Heart left ventricle (tissue), 16 donors: ENCODE measurements at regions not wholly inside any gene's neighbourhood (a gene's known extent, or its start where the extent isn't known, plus 50 kb on each side); places are given as distances from the start of the nearest gene placed in this dataset.

Experiments used
- ATAC-seq, 4 donors: fragments of 200-7000 bp; cut with Tn5 transposase; one replicate each; pipeline ENCODE4 v1.9.1; 2020 to 2022; ENCODE audit warnings: moderate library complexity in 4 of 4, mild to moderate bottlenecking in 3 of 4, moderate number of reproducible peaks in 1 of 4
- DNase-seq, 5 donors: peaks; one replicate each; pipeline ENCODE4 v3.0.0-alpha.2; 2020
- H3K27ac ChIP-seq, 12 donors: fragments of 200-600 bp; sonication (generic) in 4 of 12; one replicate each; pipeline versions ENCODE4 v1.5.0 to v1.8.0; 2016 to 2022; ENCODE audit warnings: mild to moderate bottlenecking in 2 of 12
- H3K27me3 ChIP-seq, 9 donors: fragments of 200-600 bp; sonication (generic) in 2 of 9; one replicate each; pipeline versions ENCODE4 v1.5.1 to v1.8.0; 2016 to 2022; ENCODE audit warnings: mild to moderate bottlenecking in 3 of 9
- H3K36me3 ChIP-seq, 9 donors: fragments of 200-600 bp; sonication (generic) in 2 of 9; one replicate each; pipeline versions ENCODE4 v1.5.0 to v1.8.0; 2018 to 2022; ENCODE audit warnings: mild to moderate bottlenecking in 2 of 9
- H3K4me1 ChIP-seq, 12 donors: fragments of 200-600 bp; sonication (generic) in 4 of 12; one replicate each; pipeline versions ENCODE4 v1.5.0 to v1.8.0; 2016 to 2022; ENCODE audit warnings: mild to moderate bottlenecking in 3 of 12
- H3K4me3 ChIP-seq, 12 donors: fragments of 200-600 bp; sonication (generic) in 4 of 12; one replicate each; pipeline versions ENCODE4 v1.5.0 to v1.8.0; 2017 to 2022; ENCODE audit warnings: mild to moderate bottlenecking in 9 of 12, moderate library complexity in 4 of 12
- H3K9me3 ChIP-seq, 12 donors: fragments of 200-600 bp; sonication (generic) in 4 of 12; one replicate each; pipeline versions ENCODE4 v1.5.0 to v1.8.0; 2016 to 2022; ENCODE audit warnings: mild to moderate bottlenecking in 1 of 12
- CTCF ChIP-seq, 12 donors: fragments of 200-600 bp; sonication (generic) in 4 of 12; IDR thresholded peaks; one replicate each; pipeline versions ENCODE4 v1.5.0 to v1.8.0; 2018 to 2022; ENCODE audit warnings: antibody characterized with exemption in 12 of 12, mild to moderate bottlenecking in 5 of 12
- POLR2A ChIP-seq, 2 donors: fragments of 450-650 bp; IDR thresholded peaks; one replicate each; pipeline ENCODE4 v1.6.1; 2017; ENCODE audit warnings: antibody characterized with exemption in 2 of 2, mild to moderate bottlenecking in 2 of 2, moderate library complexity in 2 of 2
- WGBS, 4 donors: extraction: QIAGEN DNeasy Blood & Tissue Kit in 2 of 4; methylation state at CpG; one replicate each; pipeline versions ENCODE4 v1.1.5 to v1.1.7; 2013 to 2018; 5-methylcytosine and 5-hydroxymethylcytosine counted together
- intact Hi-C, 10 donors: fragments of 100-400 bp; cut with DNase I; formaldehyde crosslinking; loops; one replicate each; pipeline versions ENCODE4 v1.11.1 to v1.14.2; 2022
- donor health status: ischemic (EF 13 %, LVEDD 7.1; RV severe dilation, severe dysfunction).
- donor health status: healthy with polysubstance abuse.
- donor health status: DM: no; HTN: yes; CAD: no.
- donor health status: DM: no; HTN: no; CAD: no.
- donor health status: ischemic (EF 25% LVEDD 6.9; RV normal size, moderate dysfunction).
- donor health status: ischemic (EF 25% LVEDD 5.7; RV mildly dilated, moderate dysfunction).
- donor health status: healthy.
- donor health status: DM: yes; HTN: yes; CAD: no.
- donor health status: ischemic (EF 35%, LVEDD 5.7; RV mildly dilated, moderate dysfunction).
- donor health status: nonischemic (EF 11% LVEDD 7.7; RV severe dilation, severe dysfunction).
- donor health status: DM: yes; HTN: yes; CAD: no.
- donor health status: PGD.
- donor health status: ischemic (EF 29% LVEDD 5.4; RV normal size, mild dysfunction).
- donor health status: nonischemic (EF 23%, LVEDD 6.1; RV moderate dilation, normal function).

- 59 to 100% (median 83%) methylated on average over 1 of the region's 1 CpG for WGBS, 4 donors
- Histone ChIP-seq H3K4me1 (peaks cover 0 to 4% (median 0%) of the 10 kb centered on the region in 12 donors), H3K36me3 (no peaks in the 10 kb centered on the region), H3K9me3 (no peaks in the 10 kb centered on the region), H3K27me3 (no peaks in the 10 kb centered on the region), H3K27ac (no peak overlapping the region), H3K4me3 (no peak overlapping the region)
- ATAC-seq (no peak), DNase-seq (no peak)
- no peak for TF ChIP-seq POLR2A (IDR thresholded peaks at IDR 0.05)
- intact Hi-C loops = no loop called here
Observed at GRCh38 chr11:13143486-13144297, 133.9 kb upstream of the BMAL1 start.

GRCh38 chr11:13145461-13145860 lies 132.1 kb upstream of the BMAL1 start:
- H3K27ac ChIP-seq = no peak overlapping the region
- intact Hi-C loops = no loop called here
- H3K9me3 ChIP-seq = no peaks in the 10 kb centered on the region
- H3K4me1 ChIP-seq = peaks cover 0 to 4% (median 0%) of the 10 kb centered on the region in 12 donors
- TF ChIP-seq POLR2A (IDR thresholded peaks at IDR 0.05) (no peak), CTCF (IDR thresholded peaks at IDR 0.05) (no peak)
- H3K4me3 ChIP-seq = no peak overlapping the region
- ATAC-seq (no peak), DNase-seq (no peak)
- WGBS, 4 donors = 81 to 98% (median 88%) methylated on average over 2 of the region's 2 CpGs
- no peaks in the 10 kb centered on the region for H3K36me3 ChIP-seq
- no peaks in the 10 kb centered on the region for H3K27me3 ChIP-seq

- DNase-seq (no peak), ATAC-seq (no peak)
- H3K4me3 ChIP-seq = no peak overlapping the region
- TF ChIP-seq CTCF (IDR thresholded peaks at IDR 0.05) = no peak
- TF ChIP-seq POLR2A (IDR thresholded peaks at IDR 0.05) = no peak
- WGBS, 4 donors = 72 to 85% (median 79%) methylated on average over 2 of the region's 2 CpGs
- H3K36me3 ChIP-seq = no peaks in the 10 kb centered on the region
- H3K27me3 ChIP-seq = no peaks in the 10 kb centered on the region
- peaks cover 0 to 7% (median 0%) of the 10 kb centered on the region in 12 donors for H3K9me3 ChIP-seq
- intact Hi-C loops = loop anchor here in 5 of 10 donors (2.0 to 10.0 kb wide), 3 partner anchors 185 to 188 kb away; no protein-coding TSS in a partner anchor
- H3K4me1 ChIP-seq = no peaks in the 10 kb centered on the region
- H3K27ac ChIP-seq = no peak overlapping the region
Observed at GRCh38 chr11:13149991-13150390, 127.6 kb upstream of the BMAL1 start.

- no peaks in the 10 kb centered on the region for H3K27me3 ChIP-seq
- 72 to 94% (median 85%) methylated on average over 5 of the region's 5 CpGs for WGBS, 4 donors
- no peaks in the 10 kb centered on the region for H3K4me1 ChIP-seq
- H3K36me3 ChIP-seq = no peaks in the 10 kb centered on the region
- H3K27ac ChIP-seq = no peak overlapping the region
- intact Hi-C loops = loop anchor here in 5 of 10 donors (2.0 to 10.0 kb wide), 3 partner anchors 186 to 188 kb away; no protein-coding TSS in a partner anchor
- no peak for DNase-seq
- no peak overlapping the region for H3K4me3 ChIP-seq
- TF ChIP-seq POLR2A (IDR thresholded peaks at IDR 0.05) (no peak), CTCF (IDR thresholded peaks at IDR 0.05) (no peak)
- H3K9me3 ChIP-seq = peaks cover 0 to 11% (median 0%) of the 10 kb centered on the region in 12 donors
- no peak for ATAC-seq
Observed at GRCh38 chr11:13150487-13150886, 127.1 kb upstream of the BMAL1 start.
